Right lobe of liver (tissue), 6 donors: ENCODE measurements at regions not wholly inside any gene's neighbourhood (a gene's known extent, or its start where the extent isn't known, plus 50 kb on each side); places are given as distances from the start of the nearest gene placed in this dataset.
"Not testable (repeated sequence)": the region's sequence is repeated elsewhere in the genome, so short reads cannot be mapped to it uniquely, and the experiment has no call there.

Experiments
- ATAC-seq, 4 donors: fragments of 200-7000 bp; cut with Tn5 transposase; one replicate each; pipeline ENCODE4 v1.9.1; 2020; ENCODE audit warnings: mild to moderate bottlenecking in 4 of 4, moderate library complexity in 4 of 4
- DNase-seq, 3 donors: peaks; one replicate each; pipeline ENCODE4 v3.0.0-alpha.2; 2020
- H3K27ac ChIP-seq, 3 donors: fragments of 200-600 bp; one replicate each; pipeline ENCODE4 v1.8.0; 2022
- H3K27me3 ChIP-seq, 2 donors: fragments of 200-600 bp; one replicate each; pipeline ENCODE4 v1.8.0; 2022
- H3K36me3 ChIP-seq, 4 donors: fragments of 200-600 bp; sonication (generic) in 1 of 4; one replicate each; pipeline versions ENCODE4 v1.5.1 to v1.8.0; 2017 to 2022; ENCODE audit warnings: control low read depth in 1 of 4
- H3K4me1 ChIP-seq, 4 donors: fragments of 200-600 bp; sonication (generic) in 1 of 4; one replicate each; pipeline versions ENCODE4 v1.5.1 to v1.8.0; 2017 to 2022; ENCODE audit warnings: control low read depth in 1 of 4
- H3K4me3 ChIP-seq, 3 donors: fragments of 200-600 bp; one replicate each; pipeline ENCODE4 v1.8.0; 2022
- H3K9me3 ChIP-seq, 4 donors: fragments of 200-600 bp; sonication (generic) in 1 of 4; one replicate each; pipeline versions ENCODE4 v1.5.1 to v1.8.0; 2017 to 2022; ENCODE audit warnings: control low read depth in 1 of 4
- CTCF ChIP-seq, 4 donors: fragments of 200-600 bp in 3 of 4; fragments of 450-650 bp in 1 of 4; IDR thresholded peaks; one replicate each; pipeline versions ENCODE4 v1.5.1 to v1.8.0; 2016 to 2022; ENCODE audit warnings: antibody characterized with exemption in 4 of 4, mild to moderate bottlenecking in 2 of 4
- POLR2A ChIP-seq: fragments of 450-650 bp; IDR thresholded peaks from one replicate; pipeline ENCODE4 v1.6.1; 2017; ENCODE audit warnings: antibody characterized with exemption, mild to moderate bottlenecking
- WGBS: methylation state at CpG from one replicate; pipeline ENCODE4 v1.1.6; 2018; ENCODE audit warnings: low coverage, low lambda C conversion rate; ENCODE audit not compliant: insufficient coverage; ENCODE audit errors: missing lambda C conversion rate; 5-methylcytosine and 5-hydroxymethylcytosine counted together
- intact Hi-C, 2 donors: fragments of 100-400 bp; cut with DNase I; formaldehyde crosslinking; loops; one replicate each; pipeline versions ENCODE4 v1.11.2 to v1.14.1; 2022
- donor health status: DM: no; HTN: yes; CAD: no.
- donor health status: DM: no; HTN: no; CAD: no.
- donor health status: DM: no; HTN: no; CAD: no.
- donor health status: DM: no; HTN: yes; CAD: no.
- donor health status: DM: no; HTN: yes; CAD: no.

GRCh38 chr2:166784296-166784946 is 103.9 kb upstream of the XIRP2 start:
- Histone ChIP-seq H3K9me3 (no peaks in the 10 kb centered on the region), H3K4me3 (no peak overlapping the region), H3K36me3 (no peaks in the 10 kb centered on the region), H3K27ac (no peak overlapping the region), H3K4me1 (no peaks in the 10 kb centered on the region), H3K27me3 (no peaks in the 10 kb centered on the region)
- intact Hi-C loops: no loop called here
- no peak for DNase-seq
- no peak for TF ChIP-seq POLR2A
- TF ChIP-seq CTCF (IDR thresholded peaks at IDR 0.05): no peak
- 38% methylated on average over 5 of the region's 8 CpGs for WGBS
- ATAC-seq: no peak

- WGBS: 41% methylated on average over 1 of the region's 1 CpG
- intact Hi-C loops: no loop called here
These were observed 113.1 kb upstream of the XIRP2 start for GRCh38 chr2:166775176-166775575.

GRCh38 chr2:166773308-166773949 is 114.9 kb upstream of the XIRP2 start:
- WGBS: 68% methylated on average over 3 of the region's 3 CpGs

More at GRCh38 chr2:166775176-166775575, 113.1 kb upstream of the XIRP2 start:
- Histone ChIP-seq H3K4me1 (no peaks in the 10 kb centered on the region), H3K27ac (no peak overlapping the region), H3K4me3 (no peak overlapping the region), H3K36me3 (no peaks in the 10 kb centered on the region), H3K27me3 (no peaks in the 10 kb centered on the region), H3K9me3 (no peaks in the 10 kb centered on the region)
- DNase-seq (no peak), ATAC-seq (no peak)
- TF ChIP-seq CTCF (IDR thresholded peaks at IDR 0.05) (no peak), POLR2A (no peak)

GRCh38 chr2:166768393-166769123 is 119.7 kb upstream of the XIRP2 start:
- Histone ChIP-seq H3K27me3 (no peaks in the 10 kb centered on the region), H3K27ac (no peak overlapping the region), H3K4me3 (no peak overlapping the region), H3K9me3 (no peaks in the 10 kb centered on the region), H3K36me3 (no peaks in the 10 kb centered on the region), H3K4me1 (no peaks in the 10 kb centered on the region)
- no peak for DNase-seq
- no peak for ATAC-seq
- no peak for TF ChIP-seq CTCF (IDR thresholded peaks at IDR 0.05)
- no peak for TF ChIP-seq POLR2A
- intact Hi-C loops: no loop called here
- WGBS: 36% methylated on average over 1 of the region's 1 CpG

More at GRCh38 chr2:166773308-166773949, 114.9 kb upstream of the XIRP2 start:
- no peak overlapping the region for H3K4me3 ChIP-seq
- intact Hi-C loops: no loop called here
- no peaks in the 10 kb centered on the region for H3K36me3 ChIP-seq
- H3K27ac ChIP-seq: no peak overlapping the region
- H3K4me1 ChIP-seq: no peaks in the 10 kb centered on the region
- DNase-seq (no peak), ATAC-seq (no peak)
- TF ChIP-seq CTCF (IDR thresholded peaks at IDR 0.05) (no peak), POLR2A (no peak)
- H3K27me3 ChIP-seq: no peaks in the 10 kb centered on the region
- H3K9me3 ChIP-seq: no peaks in the 10 kb centered on the region

- DNase-seq, H3K27ac ChIP-seq, intact Hi-C loops, H3K4me3 ChIP-seq, ATAC-seq, H3K9me3 ChIP-seq, H3K27me3 ChIP-seq, H3K4me1 ChIP-seq, H3K36me3 ChIP-seq: not testable (repeated sequence)
- WGBS: 74% methylated on average over 13 of the region's 13 CpGs
These were observed 121.4 kb upstream of the XIRP2 start for GRCh38 chr2:166766769-166767322.
